PC-9 (cell line): ENCODE measurements at regions not wholly inside any gene's neighbourhood (a gene's known extent, or its start where the extent isn't known, plus 50 kb on each side); places are given as distances from the start of the nearest gene placed in this dataset.

Source experiments
- EZH2 ChIP-seq: fragments of 200-600 bp; sonication (generic); IDR thresholded peaks from 2 replicates; pipeline ENCODE4 v1.8.0; 2017; ENCODE audit warnings: antibody characterized with exemption, low read depth
- TF ChIP-seq, protein P1 (sequence below): fragments of 200-600 bp; sonication (generic); conservative IDR thresholded peaks from 2 replicates; pipeline ENCODE4 v1.6.1; 2017; ENCODE audit warnings: mixed run types, antibody characterized with exemption, mild to moderate bottlenecking, moderate library complexity

GRCh38 chrX:108795240-108795639 lies 58.9 kb upstream of the IRS4 start:
- TF ChIP-seq, protein P1, sequence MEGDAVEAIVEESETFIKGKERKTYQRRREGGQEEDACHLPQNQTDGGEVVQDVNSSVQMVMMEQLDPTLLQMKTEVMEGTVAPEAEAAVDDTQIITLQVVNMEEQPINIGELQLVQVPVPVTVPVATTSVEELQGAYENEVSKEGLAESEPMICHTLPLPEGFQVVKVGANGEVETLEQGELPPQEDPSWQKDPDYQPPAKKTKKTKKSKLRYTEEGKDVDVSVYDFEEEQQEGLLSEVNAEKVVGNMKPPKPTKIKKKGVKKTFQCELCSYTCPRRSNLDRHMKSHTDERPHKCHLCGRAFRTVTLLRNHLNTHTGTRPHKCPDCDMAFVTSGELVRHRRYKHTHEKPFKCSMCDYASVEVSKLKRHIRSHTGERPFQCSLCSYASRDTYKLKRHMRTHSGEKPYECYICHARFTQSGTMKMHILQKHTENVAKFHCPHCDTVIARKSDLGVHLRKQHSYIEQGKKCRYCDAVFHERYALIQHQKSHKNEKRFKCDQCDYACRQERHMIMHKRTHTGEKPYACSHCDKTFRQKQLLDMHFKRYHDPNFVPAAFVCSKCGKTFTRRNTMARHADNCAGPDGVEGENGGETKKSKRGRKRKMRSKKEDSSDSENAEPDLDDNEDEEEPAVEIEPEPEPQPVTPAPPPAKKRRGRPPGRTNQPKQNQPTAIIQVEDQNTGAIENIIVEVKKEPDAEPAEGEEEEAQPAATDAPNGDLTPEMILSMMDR, result no peak
- no peak for TF ChIP-seq EZH2
